Neutrophil (primary cell): ENCODE measurements at regions not wholly inside any gene's neighbourhood (a gene's known extent, or its start where the extent isn't known, plus 50 kb on each side); places are given as distances from the start of the nearest gene placed in this dataset.

Source experiments
- H3K27ac ChIP-seq: fragments of 200-600 bp; sonication (generic); 2 replicates; pipeline ENCODE4 v1.5.1; 2016; ENCODE audit warnings: mild to moderate bottlenecking, moderate library complexity
- H3K27me3 ChIP-seq: fragments of 200-600 bp; sonication (generic); 2 replicates; pipeline ENCODE4 v1.6.0; 2016; ENCODE audit warnings: mild to moderate bottlenecking
- H3K36me3 ChIP-seq: fragments of 200-600 bp; sonication (generic); 2 replicates; pipeline ENCODE4 v1.5.1; 2017
- H3K4me1 ChIP-seq, 2 experiments: fragments of 200-600 bp in 1 of 2; sonication (generic) in 1 of 2; 1 replicate in 1 of 2; 2 replicates in 1 of 2; pipeline versions ENCODE4 v1.5.1 to v1.6.1; 2013 to 2016; ENCODE audit warnings: low read depth in 1 of 2, low read length in 1 of 2, mild to moderate bottlenecking in 1 of 2, moderate library complexity in 1 of 2; ENCODE audit not compliant: control insufficient read depth in 1 of 2, insufficient read depth in 1 of 2
- H3K4me3 ChIP-seq, 2 experiments: fragments of 200-600 bp in 1 of 2; sonication (generic) in 1 of 2; 1 replicate in 1 of 2; 2 replicates in 1 of 2; pipeline ENCODE4 v1.5.1; 2013 to 2016; ENCODE audit warnings: low read depth in 1 of 2, low read length in 1 of 2, mild to moderate bottlenecking in 1 of 2, moderate library complexity in 1 of 2
- H3K9me3 ChIP-seq: fragments of 200-600 bp; sonication (generic); 2 replicates; pipeline ENCODE4 v1.5.1; 2016
- CTCF ChIP-seq: fragments of 200-600 bp; sonication (generic); IDR thresholded peaks from 2 replicates; pipeline ENCODE4 v1.5.1; 2016; ENCODE audit warnings: antibody characterized with exemption

- no peak overlapping the region for H3K27ac ChIP-seq
- H3K4me3 ChIP-seq: no peak overlapping the region
- no peaks in the 10 kb centered on the region for H3K4me1 ChIP-seq
- TF ChIP-seq CTCF: peak; percentile 59
- H3K9me3 ChIP-seq: no peaks in the 10 kb centered on the region
- peaks cover 71% of the 10 kb centered on the region for H3K27me3 ChIP-seq
- H3K36me3 ChIP-seq: no peaks in the 10 kb centered on the region
Measured at GRCh38 chr7:35519971-35520809, 174.7 kb downstream of the HERPUD2 start.

GRCh38 chr7:35518767-35519166 is 176.2 kb downstream of the HERPUD2 start:
- H3K27ac ChIP-seq: no peak overlapping the region
- no peak for TF ChIP-seq CTCF

GRCh38 chr7:35516498-35516897 is 178.4 kb downstream of the HERPUD2 start:
- no peaks in the 10 kb centered on the region for H3K36me3 ChIP-seq
- no peaks in the 10 kb centered on the region for H3K9me3 ChIP-seq
- H3K27me3 ChIP-seq: peaks cover 52% of the 10 kb centered on the region
- H3K27ac ChIP-seq: no peak overlapping the region
- no peaks in the 10 kb centered on the region for H3K4me1 ChIP-seq
- TF ChIP-seq CTCF: no peak
- no peak overlapping the region for H3K4me3 ChIP-seq

More at GRCh38 chr7:35518767-35519166, 176.2 kb downstream of the HERPUD2 start:
- peaks cover 64% of the 10 kb centered on the region for H3K27me3 ChIP-seq
- H3K4me1 ChIP-seq: no peaks in the 10 kb centered on the region
- no peak overlapping the region for H3K4me3 ChIP-seq
- H3K36me3 ChIP-seq: no peaks in the 10 kb centered on the region
- H3K9me3 ChIP-seq: no peaks in the 10 kb centered on the region

- Histone ChIP-seq H3K4me3 (no peak overlapping the region), H3K27me3 (peaks cover 31% of the 10 kb centered on the region), H3K4me1 (no peaks in the 10 kb centered on the region), H3K27ac (no peak overlapping the region), H3K9me3 (no peaks in the 10 kb centered on the region), H3K36me3 (no peaks in the 10 kb centered on the region)
- no peak for TF ChIP-seq CTCF
Measured at GRCh38 chr7:35513828-35514227, 181.1 kb downstream of the HERPUD2 start.

GRCh38 chr7:35513195-35513594 is 181.7 kb downstream of the HERPUD2 start:
- Histone ChIP-seq H3K27ac (no peak overlapping the region), H3K4me1 (no peaks in the 10 kb centered on the region), H3K27me3 (peaks cover 27% of the 10 kb centered on the region), H3K9me3 (no peaks in the 10 kb centered on the region), H3K36me3 (no peaks in the 10 kb centered on the region), H3K4me3 (no peak overlapping the region)
- TF ChIP-seq CTCF: no peak
